Omental fat pad (tissue), 3 donors: ENCODE measurements at regions not wholly inside any gene's neighbourhood (a gene's known extent, or its start where the extent isn't known, plus 50 kb on each side); places are given as distances from the start of the nearest gene placed in this dataset.
"Not testable (repeated sequence)": the region's sequence is repeated elsewhere in the genome, so short reads cannot be mapped to it uniquely, and the experiment has no call there.

Experiments used
- ATAC-seq: fragments of 150-250 bp; one replicate; pipeline ENCODE4 v1.9.1; 2016; ENCODE audit warnings: mild to moderate bottlenecking, moderate library complexity; ENCODE audit not compliant: low FRiP score
- DNase-seq: peaks from one replicate; pipeline ENCODE4 v3.0.0-alpha.2; 2019; ENCODE audit warnings: low spot score
- TF ChIP-seq, protein P1 (sequence below), 3 donors: fragments of 450-650 bp; IDR thresholded peaks; one replicate each; pipeline ENCODE4 v1.5.1; 2016 to 2017; ENCODE audit warnings: antibody characterized with exemption in 3 of 3, mild to moderate bottlenecking in 3 of 3, moderate library complexity in 2 of 3

DNA sequence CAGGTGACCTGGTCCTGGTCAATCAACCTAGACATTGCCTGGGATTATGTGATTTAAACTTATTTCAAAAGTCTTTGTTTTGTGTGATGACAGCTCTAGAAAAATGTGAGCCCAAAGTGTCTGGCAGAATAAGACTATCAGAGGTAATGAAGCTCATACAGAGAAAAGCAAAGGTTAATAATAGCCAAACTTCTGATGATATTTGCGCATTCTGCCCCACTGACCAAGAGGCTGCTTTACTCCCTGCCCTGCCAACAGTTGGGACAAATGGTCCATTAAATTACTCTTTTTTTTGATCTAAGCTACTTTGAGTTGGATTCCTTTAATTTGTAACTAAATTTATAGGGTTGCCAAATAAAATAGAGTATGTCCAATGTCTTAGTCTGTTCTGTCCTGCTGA, 911.2 kb downstream of the MCTP2 start:
- DNase-seq (no peak), ATAC-seq (no peak)
- TF ChIP-seq, protein P1, sequence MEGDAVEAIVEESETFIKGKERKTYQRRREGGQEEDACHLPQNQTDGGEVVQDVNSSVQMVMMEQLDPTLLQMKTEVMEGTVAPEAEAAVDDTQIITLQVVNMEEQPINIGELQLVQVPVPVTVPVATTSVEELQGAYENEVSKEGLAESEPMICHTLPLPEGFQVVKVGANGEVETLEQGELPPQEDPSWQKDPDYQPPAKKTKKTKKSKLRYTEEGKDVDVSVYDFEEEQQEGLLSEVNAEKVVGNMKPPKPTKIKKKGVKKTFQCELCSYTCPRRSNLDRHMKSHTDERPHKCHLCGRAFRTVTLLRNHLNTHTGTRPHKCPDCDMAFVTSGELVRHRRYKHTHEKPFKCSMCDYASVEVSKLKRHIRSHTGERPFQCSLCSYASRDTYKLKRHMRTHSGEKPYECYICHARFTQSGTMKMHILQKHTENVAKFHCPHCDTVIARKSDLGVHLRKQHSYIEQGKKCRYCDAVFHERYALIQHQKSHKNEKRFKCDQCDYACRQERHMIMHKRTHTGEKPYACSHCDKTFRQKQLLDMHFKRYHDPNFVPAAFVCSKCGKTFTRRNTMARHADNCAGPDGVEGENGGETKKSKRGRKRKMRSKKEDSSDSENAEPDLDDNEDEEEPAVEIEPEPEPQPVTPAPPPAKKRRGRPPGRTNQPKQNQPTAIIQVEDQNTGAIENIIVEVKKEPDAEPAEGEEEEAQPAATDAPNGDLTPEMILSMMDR (IDR thresholded peaks at IDR 0.05) = no peak

DNA sequence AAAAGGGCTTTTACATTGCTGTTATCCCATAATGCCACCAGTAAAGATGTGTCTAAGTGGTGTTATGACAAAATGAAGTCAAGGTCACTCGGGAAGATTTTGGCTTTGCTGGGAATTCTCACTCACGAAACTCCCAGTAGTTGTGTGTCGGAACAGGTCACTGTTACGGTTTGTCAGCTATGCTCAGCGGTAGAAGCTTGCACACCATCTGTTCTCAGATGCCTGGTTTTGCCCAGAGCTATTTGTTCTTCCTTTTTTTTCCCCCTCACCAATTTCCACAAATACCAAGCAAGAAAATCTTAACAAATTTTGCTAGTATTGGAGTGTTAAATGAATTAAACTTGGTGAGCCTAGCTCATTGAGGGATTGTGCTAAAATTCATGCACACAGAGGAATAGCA, 915.1 kb downstream of the MCTP2 start:
- TF ChIP-seq, protein P1 (IDR thresholded peaks at IDR 0.05) = no peak
- no peak for DNase-seq
- no peak for ATAC-seq

DNA sequence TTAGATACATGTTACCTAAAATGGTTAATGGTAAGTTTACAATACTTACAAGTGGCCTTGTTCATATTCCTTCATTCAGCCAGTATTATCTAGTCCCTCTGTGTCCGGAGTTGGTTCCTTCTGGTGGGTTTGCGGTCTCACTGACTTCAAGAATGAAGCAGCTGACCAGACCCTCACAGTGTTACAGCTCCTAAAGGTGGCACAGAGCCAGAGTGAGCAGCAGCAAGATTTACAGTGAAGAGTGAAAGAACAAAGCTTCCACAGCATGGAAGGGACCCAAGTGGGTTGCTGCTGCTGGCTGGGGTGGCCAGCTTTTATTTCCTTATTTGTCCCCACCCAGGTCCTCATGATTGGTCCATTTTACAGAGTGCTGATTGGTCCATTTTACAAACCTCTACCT, 916.8 kb downstream of the MCTP2 start:
- DNase-seq (no peak), ATAC-seq (no peak)
- TF ChIP-seq, protein P1 (IDR thresholded peaks at IDR 0.05) = no peak

DNA sequence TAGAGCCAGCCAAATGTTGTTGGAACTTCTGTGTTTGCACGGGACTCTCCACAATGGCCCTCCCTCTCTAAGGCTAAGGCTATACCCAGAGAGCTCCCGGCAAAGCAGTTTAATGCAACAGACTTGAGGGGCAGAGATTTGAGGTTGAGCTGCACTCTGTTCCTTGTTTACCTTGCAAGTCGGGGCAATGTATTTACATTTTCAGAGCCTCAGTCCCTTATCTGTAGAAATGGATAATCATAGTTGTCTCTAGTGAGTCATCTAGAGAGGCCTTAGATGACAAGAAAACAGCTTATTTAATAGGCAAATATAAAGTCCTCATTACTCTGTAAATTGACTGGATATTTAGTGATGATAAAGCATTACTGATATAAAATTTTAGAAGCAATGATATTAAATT, 917.7 kb downstream of the MCTP2 start:
- no peak for ATAC-seq
- TF ChIP-seq, protein P1 (IDR thresholded peaks at IDR 0.05) = no peak
- no peak for DNase-seq

DNA sequence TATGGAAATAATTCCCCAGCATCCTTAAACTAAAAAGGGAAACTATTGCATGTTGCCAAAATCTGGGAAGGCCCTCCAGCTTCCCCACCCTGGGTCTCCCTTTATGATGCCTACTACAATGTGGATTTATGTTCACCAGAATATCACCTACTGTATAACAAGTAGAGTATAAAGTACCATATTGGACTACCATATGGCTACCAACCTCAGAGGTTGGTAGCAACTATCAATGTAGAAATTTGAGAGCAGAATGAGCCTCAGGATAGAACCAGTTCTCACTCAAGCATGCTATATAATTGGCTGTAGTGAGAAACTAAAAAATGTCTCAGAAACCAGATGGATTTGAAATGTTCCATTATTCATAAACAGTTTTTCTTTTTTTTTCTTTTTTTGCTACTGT, 918.4 kb downstream of the MCTP2 start:
- DNase-seq (no peak), ATAC-seq (no peak)
- TF ChIP-seq, protein P1 (IDR thresholded peaks at IDR 0.05) = no peak

DNA sequence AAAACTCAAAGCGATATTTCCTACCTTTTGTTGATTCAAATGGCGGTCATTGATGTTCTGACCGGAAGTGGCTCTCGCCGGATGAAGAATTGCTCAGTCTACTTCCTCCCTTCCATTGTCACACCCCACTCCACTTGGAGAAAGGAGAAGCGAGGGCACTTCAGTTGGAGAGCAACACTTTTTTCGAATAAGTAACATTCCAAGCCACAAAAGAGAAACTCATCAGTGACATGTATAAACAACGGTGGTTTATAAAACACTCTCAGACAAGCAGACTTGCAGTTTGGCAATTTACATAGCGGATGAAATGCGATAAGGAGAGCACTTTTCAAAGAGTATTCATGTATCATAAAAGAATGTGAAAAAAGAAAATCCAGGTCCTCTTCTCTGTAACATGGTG, 919.1 kb downstream of the MCTP2 start:
- no peak for ATAC-seq

DNA sequence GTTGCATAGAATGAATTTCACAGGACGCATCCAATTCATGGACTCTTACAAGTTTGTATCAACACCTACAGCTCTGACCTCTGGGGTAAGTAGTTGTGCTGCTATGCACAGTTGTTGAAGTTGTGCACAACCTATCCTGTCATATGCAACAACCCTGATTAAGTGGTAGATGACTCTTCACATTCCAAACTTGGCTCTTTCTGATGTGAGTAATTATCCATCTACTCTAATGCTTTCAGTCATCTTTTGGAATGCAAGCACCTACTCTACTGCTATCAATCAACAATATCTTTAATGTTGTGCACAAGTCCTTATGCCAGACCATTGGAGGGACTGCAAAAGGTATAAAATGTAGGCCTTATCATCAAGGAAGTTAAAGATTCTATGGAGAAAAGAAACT, 921.4 kb downstream of the MCTP2 start:
- ATAC-seq = no peak
- no peak for DNase-seq
- TF ChIP-seq, protein P1 (IDR thresholded peaks at IDR 0.05) = no peak

More for the DNA sequence above, 919.1 kb downstream of the MCTP2 start:
- TF ChIP-seq, protein P1 (IDR thresholded peaks at IDR 0.05) = no peak
- DNase-seq = no peak

DNA sequence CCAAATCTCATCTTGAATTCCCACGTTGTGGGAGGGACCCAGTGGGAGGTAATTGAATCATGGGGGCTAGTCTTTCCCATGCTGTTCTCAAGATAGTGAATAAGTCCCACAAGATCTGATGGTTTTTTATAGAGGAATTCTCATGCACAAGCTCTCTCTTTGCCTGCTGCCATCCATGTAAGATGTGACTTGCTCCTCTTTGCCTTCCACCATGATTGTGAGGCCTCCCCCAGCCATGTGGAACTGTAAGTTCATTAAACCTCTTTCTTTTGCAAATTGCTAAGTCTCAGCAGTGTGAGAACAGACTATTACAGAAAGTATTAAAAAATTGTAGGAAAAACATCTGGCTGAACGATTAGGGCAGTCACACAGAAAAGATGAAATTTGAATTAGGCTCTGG, 921.8 kb downstream of the MCTP2 start:
- not testable (repeated sequence) for DNase-seq, ATAC-seq
